NCI-H1092 treated with DMSO at 0.1 percent for 48 hours (cell line): ENCODE measurements at regions not wholly inside any gene's neighbourhood (a gene's known extent, or its start where the extent isn't known, plus 50 kb on each side); places are given as distances from the start of the nearest gene placed in this dataset.
"Not testable (repeated sequence)": the region's sequence is repeated elsewhere in the genome, so short reads cannot be mapped to it uniquely, and the experiment has no call there.

Experiments used
- DNase-seq: peaks from one replicate; lab custom pipeline; 2025; lab: John Stamatoyannopoulos, UW

- DNase-seq: no peak
Measured at GRCh38 chr16:86075488-86075785, 176.5 kb downstream of the IRF8 start.

GRCh38 chr16:86075839-86076440 lies 177.0 kb downstream of the IRF8 start:
- no peak for DNase-seq

- DNase-seq: no peak
Measured at GRCh38 chr16:86076606-86077005, 177.6 kb downstream of the IRF8 start.

GRCh38 chr16:86077243-86077940 lies 178.4 kb downstream of the IRF8 start:
- no peak for DNase-seq

GRCh38 chr16:86078121-86078600 lies 179.2 kb downstream of the IRF8 start:
- DNase-seq: no peak

GRCh38 chr16:86078711-86079110 lies 179.7 kb downstream of the IRF8 start:
- not testable (repeated sequence) for DNase-seq

GRCh38 chr16:86079255-86079885 lies 180.4 kb downstream of the IRF8 start:
- no peak for DNase-seq

- no peak for DNase-seq
Measured at GRCh38 chr16:86080131-86080875, 181.3 kb downstream of the IRF8 start.

- no peak for DNase-seq
Measured at GRCh38 chr16:86080982-86081381, 182.0 kb downstream of the IRF8 start.

- DNase-seq: no peak
Measured at GRCh38 chr16:86082418-86083030, 183.6 kb downstream of the IRF8 start.

GRCh38 chr16:86083382-86084002 lies 184.5 kb downstream of the IRF8 start:
- DNase-seq: no peak

GRCh38 chr16:86085161-86085611 lies 186.2 kb downstream of the IRF8 start:
- no peak for DNase-seq

GRCh38 chr16:86085795-86086194 lies 186.8 kb downstream of the IRF8 start:
- DNase-seq: no peak

GRCh38 chr16:86086471-86086870 lies 187.5 kb downstream of the IRF8 start:
- no peak for DNase-seq

GRCh38 chr16:86087011-86087895 lies 188.3 kb downstream of the IRF8 start:
- DNase-seq: no peak

- no peak for DNase-seq
Measured at GRCh38 chr16:86087896-86088230, 188.9 kb downstream of the IRF8 start.

GRCh38 chr16:86088287-86088686 lies 189.3 kb downstream of the IRF8 start:
- DNase-seq: no peak

GRCh38 chr16:86088816-86089215 lies 189.9 kb downstream of the IRF8 start:
- no peak for DNase-seq

GRCh38 chr16:86089334-86089900 lies 190.5 kb downstream of the IRF8 start:
- no peak for DNase-seq

GRCh38 chr16:86089991-86090390 lies 191.0 kb downstream of the IRF8 start:
- no peak for DNase-seq
